H1 (cell line): ENCODE measurements at regions not wholly inside any gene's neighbourhood (a gene's known extent, or its start where the extent isn't known, plus 50 kb on each side); places are given as distances from the start of the nearest gene placed in this dataset.

Source experiments
- CTCF ChIA-PET: fragments of 300-600 bp; sonication (Branson Sonifier 250); formaldehyde crosslinking; loops from one replicate; lab custom pipeline; 2021; ENCODE audit not compliant: partially characterized antibody; lab: Charles Lee
- POLR2A ChIA-PET: fragments of 300-600 bp; sonication (Branson Sonifier 250); formaldehyde crosslinking; loops from one replicate; lab custom pipeline; 2021; ENCODE audit warnings: inconsistent platforms; ENCODE audit not compliant: partially characterized antibody; lab: Charles Lee
- DNase-seq, 2 experiments: peaks; one replicate each; pipeline versions ENCODE4 v3.0.0 to v3.0.0-alpha.2; 2010 to 2022; ENCODE audit warnings: low spot score in 2 of 2, low read depth in 1 of 2, mixed read lengths in 1 of 2
- FAIRE-seq: peaks from 2 replicates; lab custom pipeline; 2011; peaks lifted over from hg19 to GRCh38; lab: Jason Lieb, UNC
- H2AFZ ChIP-seq: 2 replicates; pipeline ENCODE4 v1.8.1; 2012; ENCODE audit warnings: low read length, inconsistent platforms
- H2AK5ac ChIP-seq: 2 replicates; pipeline ENCODE4 v1.6.1; 2013; ENCODE audit warnings: low read depth, low read length
- H2BK120ac ChIP-seq: replicated peaks from 2 replicates; pipeline ENCODE3; 2013; ENCODE audit warnings: low read depth, low read length, inconsistent platforms
- H2BK12ac ChIP-seq: 2 replicates; pipeline ENCODE4 v1.6.1; 2013; ENCODE audit warnings: low read depth, low read length
- H2BK15ac ChIP-seq: 2 replicates; pipeline ENCODE4 v1.6.1; 2013; ENCODE audit warnings: low read length
- H2BK20ac ChIP-seq: 2 replicates; pipeline ENCODE4 v1.6.1; 2013; ENCODE audit warnings: low read length
- H2BK5ac ChIP-seq: 2 replicates; pipeline ENCODE4 v1.6.1; 2013; ENCODE audit warnings: low read depth, low read length
- H3K14ac ChIP-seq: 2 replicates; pipeline ENCODE4 v1.6.1; 2013; ENCODE audit warnings: inconsistent platforms; ENCODE audit not compliant: insufficient read length
- H3K18ac ChIP-seq: 2 replicates; pipeline ENCODE4 v1.6.1; 2013; ENCODE audit warnings: low read length; ENCODE audit errors: extremely low read depth
- H3K23ac ChIP-seq: 2 replicates; pipeline ENCODE4 v1.6.1; 2013; ENCODE audit warnings: inconsistent platforms; ENCODE audit not compliant: insufficient read length
- H3K23me2 ChIP-seq: 2 replicates; pipeline ENCODE4 v1.6.1; 2013; ENCODE audit warnings: low read depth, low read length
- H3K27ac ChIP-seq: 2 replicates; pipeline ENCODE4 v1.6.1; 2011; ENCODE audit warnings: low read depth, low read length, inconsistent platforms
- H3K27me3 ChIP-seq, 4 experiments: replicated peaks in 1 of 4; 1 replicate in 1 of 4; 2 replicates in 3 of 4; pipeline versions ENCODE4 v1.6.1 to v1.8.1; 2011 to 2013; ENCODE audit warnings: low read length in 3 of 4, mild to moderate bottlenecking in 3 of 4, inconsistent platforms in 2 of 4, mixed read lengths in 2 of 4, moderate library complexity in 1 of 4; ENCODE audit not compliant: control insufficient read depth in 3 of 4, insufficient read depth in 3 of 4; ENCODE audit errors: extremely low read depth in 1 of 4
- H3K36me3 ChIP-seq, 4 experiments: 2 replicates each; pipeline versions ENCODE4 v1.6.1 to v1.8.1; 2011 to 2013; ENCODE audit warnings: mild to moderate bottlenecking in 4 of 4, low read length in 3 of 4, moderate library complexity in 2 of 4, control low read depth in 1 of 4, inconsistent platforms in 1 of 4; ENCODE audit not compliant: insufficient read depth in 4 of 4, control insufficient read depth in 2 of 4
- H3K4ac ChIP-seq: replicated peaks from 2 replicates; pipeline ENCODE3; 2013; ENCODE audit warnings: low read length, low read depth, mixed read lengths, inconsistent platforms; ENCODE audit not compliant: insufficient read length
- H3K4me1 ChIP-seq, 4 experiments: replicated peaks in 1 of 4; 1 replicate in 1 of 4; 2 replicates in 3 of 4; pipeline versions ENCODE4 v1.6.1 to v1.8.1; 2011 to 2013; ENCODE audit warnings: low read length in 3 of 4, inconsistent platforms in 2 of 4, mixed read lengths in 1 of 4; ENCODE audit not compliant: insufficient read depth in 4 of 4, control insufficient read depth in 3 of 4
- H3K4me2 ChIP-seq, 2 experiments: 2 replicates each; pipeline versions ENCODE4 v1.6.1 to v1.8.1; 2011 to 2013; ENCODE audit warnings: low read depth in 2 of 2, low read length in 2 of 2, control low read depth in 1 of 2, inconsistent platforms in 1 of 2, mild to moderate bottlenecking in 1 of 2; ENCODE audit not compliant: insufficient read depth in 1 of 2
- H3K4me3 ChIP-seq, 4 experiments: fragments of 200-600, 300-600 bp in 1 of 4; sonication (generic), shearing (Covaris generic), sonication (Bioruptor Twin) in 1 of 4; 2 replicates each; pipeline versions ENCODE4 v1.5.1 to v1.8.1; 2011 to 2016; ENCODE audit warnings: low read length in 4 of 4, low read depth in 3 of 4, control low read depth in 2 of 4, inconsistent platforms in 2 of 4, mild to moderate bottlenecking in 2 of 4, mixed read lengths in 1 of 4, moderate library complexity in 1 of 4; ENCODE audit not compliant: insufficient read depth in 2 of 4; ENCODE audit errors: extremely low read depth in 1 of 4
- H3K56ac ChIP-seq: replicated peaks from 2 replicates; pipeline ENCODE3; 2013; ENCODE audit warnings: low read depth, mild to moderate bottlenecking, mixed read lengths, low read length, inconsistent platforms; ENCODE audit not compliant: insufficient read length
- H3K79me1 ChIP-seq: 2 replicates; pipeline ENCODE4 v1.6.1; 2013; ENCODE audit warnings: low read depth, low read length, control low read depth
- H3K79me2 ChIP-seq, 2 experiments: 2 replicates each; pipeline versions ENCODE4 v1.6.1 to v1.8.1; 2012 to 2013; ENCODE audit warnings: low read length in 2 of 2, mild to moderate bottlenecking in 2 of 2, inconsistent platforms in 1 of 2; ENCODE audit not compliant: insufficient read depth in 2 of 2, control insufficient read depth in 1 of 2
- H3K9ac ChIP-seq, 4 experiments: replicated peaks in 1 of 4; 1 replicate in 1 of 4; 2 replicates in 3 of 4; pipeline versions ENCODE4 v1.6.1 to v1.8.1; 2011 to 2013; ENCODE audit warnings: low read depth in 3 of 4, low read length in 3 of 4, control low read depth in 2 of 4, mild to moderate bottlenecking in 2 of 4, moderate library complexity in 2 of 4, inconsistent platforms in 1 of 4; ENCODE audit errors: extremely low read depth in 1 of 4
- H3K9me3 ChIP-seq, 2 experiments: 2 replicates each; pipeline versions ENCODE4 v1.6.1 to v1.8.1; 2012 to 2013; ENCODE audit warnings: mild to moderate bottlenecking in 2 of 2, moderate library complexity in 2 of 2, control low read depth in 1 of 2, inconsistent platforms in 1 of 2, low read depth in 1 of 2, low read length in 1 of 2, mixed read lengths in 1 of 2; ENCODE audit not compliant: insufficient read depth in 2 of 2
- H4K20me1 ChIP-seq, 2 experiments: replicated peaks in 1 of 2; 2 replicates each; pipeline versions ENCODE3 to v1.8.1; 2011 to 2013; ENCODE audit warnings: inconsistent platforms in 2 of 2, low read length in 2 of 2, mild to moderate bottlenecking in 1 of 2; ENCODE audit not compliant: insufficient read depth in 2 of 2, control insufficient read depth in 1 of 2
- H4K5ac ChIP-seq: 2 replicates; pipeline ENCODE4 v1.6.1; 2013; ENCODE audit warnings: low read length, low read depth, mixed read lengths, inconsistent platforms; ENCODE audit not compliant: insufficient read length
- H4K8ac ChIP-seq: 2 replicates; pipeline ENCODE4 v1.8.0; 2013; ENCODE audit warnings: mild to moderate bottlenecking, moderate library complexity, low read length, inconsistent platforms; ENCODE audit not compliant: insufficient read depth; ENCODE audit errors: extremely low read depth
- H4K91ac ChIP-seq: replicated peaks from 2 replicates; pipeline ENCODE3; 2013; ENCODE audit warnings: low read length, mixed read lengths, inconsistent platforms; ENCODE audit not compliant: insufficient read length
- CHD1 ChIP-seq: IDR thresholded peaks from 2 replicates; pipeline ENCODE4 v1.6.1; 2012; ENCODE audit warnings: low read depth, low read length, improper control_type of control experiment
- E2F6 ChIP-seq: IDR thresholded peaks from 2 replicates; pipeline ENCODE4 v1.6.1; 2012; ENCODE audit warnings: inconsistent platforms
- GABPA ChIP-seq: IDR thresholded peaks from 2 replicates; pipeline ENCODE4 v1.6.1; 2011; ENCODE audit warnings: mild to moderate bottlenecking, low read length, moderate library complexity, borderline replicate concordance; ENCODE audit not compliant: insufficient read depth
- NANOG ChIP-seq: IDR thresholded peaks from 2 replicates; pipeline ENCODE4 v1.6.1; 2011; ENCODE audit warnings: low read length, low read depth, mild to moderate bottlenecking, inconsistent platforms; ENCODE audit not compliant: insufficient read depth, poor library complexity, severe bottlenecking
- TAF7 ChIP-seq: optimal IDR thresholded peaks from 2 replicates; pipeline ENCODE3; 2011; ENCODE audit warnings: low read depth, mild to moderate bottlenecking, inconsistent platforms, low read length, moderate library complexity, borderline replicate concordance

- no peak for TF ChIP-seq TAF7
- no peak for TF ChIP-seq NANOG
- TF ChIP-seq GABPA, result no peak
- no peak for TF ChIP-seq E2F6
- TF ChIP-seq CHD1, result no peak
- no peak overlapping the region for H2AK5ac ChIP-seq
- H3K4me2 ChIP-seq, result no peak overlapping the region
Measured at GRCh38 chr13:64648293-64648692, 2581.8 kb downstream of the PCDH9 start.

More at GRCh38 chr13:64648293-64648692, 2581.8 kb downstream of the PCDH9 start:
- Histone ChIP-seq H4K91ac (no peak overlapping the region), H3K9me3 (0 out of 4 replicates have a peak, but pooled peaks cover 0 to 3% of the 10 kb centered on the region in 2 experiments), H4K5ac (no peak overlapping the region), H3K4me1 (no peaks in the 10 kb centered on the region), H2BK12ac (no peak overlapping the region), H3K4ac (no peak overlapping the region), H4K20me1 (no peaks in the 10 kb centered on the region), H2AFZ (no peak overlapping the region), H3K56ac (no peak overlapping the region), H3K14ac (no peak overlapping the region), H2BK5ac (no peak overlapping the region), H3K36me3 (no peaks in the 10 kb centered on the region), H3K79me1 (no peaks in the 10 kb centered on the region), H3K27me3 (peaks cover 0 to 1% (median 0%) of the 10 kb centered on the region in 4 experiments; a peak in 1 of 7 replicates), H3K18ac (no peak overlapping the region), H4K8ac (no peak overlapping the region), H3K23me2 (no peaks in the 10 kb centered on the region), H2BK15ac (no peak overlapping the region), H2BK120ac (no peak overlapping the region), H3K79me2 (no peaks in the 10 kb centered on the region), H3K9ac (no peak overlapping the region), H3K27ac (no peak overlapping the region), H3K23ac (no peak overlapping the region), H3K4me3 (no peak overlapping the region), H2BK20ac (no peak overlapping the region)
- DNase-seq (no peak), FAIRE-seq (no peak)
- ChIA-PET POLR2A (no interaction called here), CTCF (no interaction called here)
